HCT116 (cell line): ENCODE measurements at regions not wholly inside any gene's neighbourhood (a gene's known extent, or its start where the extent isn't known, plus 50 kb on each side); places are given as distances from the start of the nearest gene placed in this dataset.

ENCODE experiments used
- ATAC-seq: fragments of 200-7000 bp; cut with Tn5 transposase; 2 replicates; pipeline ENCODE4 v1.9.1; 2020; ENCODE audit warnings: mild to moderate bottlenecking, moderate library complexity
- BruUV-seq: library from RNA; stranded (reverse); fragments of 400-500 nt; replicated peaks from 2 replicates; lab custom pipeline; 2021; lab: Mats Ljungman, UMichigan
- CTCF ChIA-PET: fragments of 300-600 bp; sonication (Branson Sonifier 250); formaldehyde crosslinking; loops from one replicate; lab custom pipeline; 2021; ENCODE audit warnings: antibody characterized with exemption; lab: Charles Lee
- POLR2A ChIA-PET: fragments of 300-600, 350-600 bp; sonication (Branson Sonifier 250); formaldehyde crosslinking; loops from one replicate; lab custom pipeline; 2021; ENCODE audit warnings: antibody characterized with exemption; lab: Charles Lee
- RAD21 ChIA-PET, 2 experiments: fragments of 300-600 bp; sonication (Branson Sonifier 250); formaldehyde crosslinking; loops; one replicate each; lab custom pipeline; 2023; ENCODE audit warnings: low total read pairs in 2 of 2; ENCODE audit not compliant: uncharacterized antibody in 2 of 2, unreplicated experiment in 2 of 2, low non-redundant PET in 1 of 2; lab: Charles Lee
- DNase-seq: peaks from one replicate; pipeline ENCODE4 v3.0.0-alpha.2; 2010; ENCODE audit warnings: low read depth, low spot score
- H2AFZ ChIP-seq: fragments of 200-600 bp; shearing (Covaris generic), sonication (generic); 2 replicates; pipeline ENCODE4 v1.6.1; 2017; ENCODE audit warnings: low read depth, mixed run types, mixed read lengths, antibody characterized with exemption, low read length; ENCODE audit not compliant: poor library complexity, severe bottlenecking
- H3K27ac ChIP-seq: 2 replicates; pipeline ENCODE4 v1.5.1; 2012; ENCODE audit warnings: low read depth, low read length
- H3K27me3 ChIP-seq: fragments of 200-600 bp; sonication (generic); 2 replicates; pipeline ENCODE4 v1.6.1; 2016; ENCODE audit warnings: mixed run types, low read length, mixed read lengths; ENCODE audit not compliant: insufficient read depth
- H3K36me3 ChIP-seq, 2 experiments: fragments of 200-500 bp in 1 of 2; fragments of 200-600 bp in 1 of 2; sonication (Bioruptor generic) in 1 of 2; sonication (generic) in 1 of 2; 2 replicates each; pipeline versions ENCODE4 v1.5.1 to v1.6.1; 2014 to 2016; ENCODE audit warnings: low read length in 2 of 2, inconsistent platforms in 1 of 2, mixed read lengths in 1 of 2, mixed run types in 1 of 2; ENCODE audit not compliant: insufficient read depth in 2 of 2, control insufficient read depth in 1 of 2
- H3K4me1 ChIP-seq, 2 experiments: fragments of 200-600 bp in 1 of 2; sonication (generic) in 1 of 2; 2 replicates each; pipeline versions ENCODE4 v1.5.1 to v1.6.1; 2012 to 2017; ENCODE audit warnings: low read length in 2 of 2, inconsistent platforms in 1 of 2, mild to moderate bottlenecking in 1 of 2, mixed read lengths in 1 of 2, mixed run types in 1 of 2, moderate library complexity in 1 of 2; ENCODE audit not compliant: insufficient read depth in 2 of 2, control insufficient read depth in 1 of 2
- H3K4me2 ChIP-seq: fragments of 200-600 bp; sonication (generic); 2 replicates; pipeline ENCODE4 v1.6.1; 2017; ENCODE audit warnings: mixed run types, low read length, mixed read lengths
- H3K4me3 ChIP-seq, 2 experiments: fragments of 200-600 bp in 1 of 2; sonication (generic) in 1 of 2; replicated peaks in 1 of 2; 2 replicates each; pipeline ENCODE4 v1.5.1; 2011 to 2016; ENCODE audit warnings: low read length in 2 of 2, control low read depth in 1 of 2, low read depth in 1 of 2, mild to moderate bottlenecking in 1 of 2, mixed read lengths in 1 of 2, mixed run types in 1 of 2
- H3K79me2 ChIP-seq: fragments of 200-600 bp; sonication (generic); 2 replicates; pipeline ENCODE4 v1.6.1; 2017; ENCODE audit warnings: mild to moderate bottlenecking, mixed run types, low read length, moderate library complexity, mixed read lengths; ENCODE audit not compliant: insufficient read depth
- H3K9ac ChIP-seq: fragments of 200-600 bp; sonication (generic); 2 replicates; pipeline ENCODE4 v1.6.1; 2016; ENCODE audit warnings: low read length, mixed read lengths
- H3K9me2 ChIP-seq: fragments of 200-600 bp; sonication (generic), shearing (Covaris generic); 2 replicates; pipeline ENCODE4 v1.6.1; 2017; ENCODE audit warnings: mixed run types, mild to moderate bottlenecking, moderate library complexity; ENCODE audit not compliant: insufficient read depth
- H3K9me3 ChIP-seq, 2 experiments: fragments of 200-500 bp in 1 of 2; fragments of 200-600 bp in 1 of 2; sonication (Bioruptor generic) in 1 of 2; sonication (generic) in 1 of 2; 2 replicates each; pipeline ENCODE4 v1.6.1; 2014 to 2017; ENCODE audit warnings: low read length in 2 of 2, mixed read lengths in 2 of 2, inconsistent platforms in 1 of 2, low read depth in 1 of 2, mild to moderate bottlenecking in 1 of 2, mixed run types in 1 of 2, moderate library complexity in 1 of 2; ENCODE audit not compliant: control insufficient read depth in 1 of 2, insufficient read depth in 1 of 2
- H4K20me1 ChIP-seq: fragments of 200-600 bp; sonication (generic), shearing (Covaris generic); 2 replicates; pipeline ENCODE4 v1.6.1; 2017; ENCODE audit warnings: mixed run types, mild to moderate bottlenecking, moderate library complexity; ENCODE audit not compliant: insufficient read depth
- ATF3 ChIP-seq: IDR thresholded peaks from 2 replicates; pipeline ENCODE4 v1.6.1; 2012
- CEBPB ChIP-seq: IDR thresholded peaks from 2 replicates; pipeline ENCODE4 v1.6.1; 2012; ENCODE audit warnings: low read depth
- ELF1 ChIP-seq: IDR thresholded peaks from 2 replicates; pipeline ENCODE4 v1.6.1; 2012; ENCODE audit warnings: low read depth, borderline replicate concordance
- EZH2phosphoT487 ChIP-seq: fragments of 200-600 bp; IDR thresholded peaks from 2 replicates; pipeline ENCODE4 v1.6.1; 2018; ENCODE audit warnings: antibody characterized with exemption, borderline replicate concordance
- JUND ChIP-seq: IDR thresholded peaks from 2 replicates; pipeline ENCODE4 v1.6.1; 2012
- POLR2A ChIP-seq: IDR thresholded peaks from 2 replicates; pipeline ENCODE4 v1.7.0; 2011; ENCODE audit warnings: borderline replicate concordance; ENCODE audit not compliant: insufficient read depth, insufficient read length; ENCODE audit errors: extremely low read depth
- POLR2AphosphoS5 ChIP-seq: IDR thresholded peaks from 2 replicates; pipeline ENCODE4 v1.6.1; 2011; ENCODE audit warnings: mild to moderate bottlenecking, low read depth, low read length, moderate library complexity
- RAD21 ChIP-seq: IDR thresholded peaks from 2 replicates; pipeline ENCODE4 v1.6.1; 2012; ENCODE audit warnings: low read depth, mild to moderate bottlenecking
- REST ChIP-seq: IDR thresholded peaks from 2 replicates; pipeline ENCODE4 v1.6.1; 2012; ENCODE audit warnings: low read depth
- SP1 ChIP-seq: IDR thresholded peaks from 2 replicates; pipeline ENCODE4 v1.6.1; 2012; ENCODE audit warnings: low read depth
- SRF ChIP-seq: IDR thresholded peaks from 2 replicates; pipeline ENCODE4 v1.6.1; 2012; ENCODE audit warnings: low read depth
- YY1 ChIP-seq: IDR thresholded peaks from 2 replicates; pipeline ENCODE4 v1.6.1; 2011; ENCODE audit warnings: low read length, low read depth, moderate library complexity, mild to moderate bottlenecking; ENCODE audit not compliant: insufficient replicate concordance; ENCODE audit errors: extremely low read depth
- ZNF274 ChIP-seq: fragments of 200-500 bp; sonication (Bioruptor generic); IDR thresholded peaks from 2 replicates; pipeline ENCODE4 v1.6.1; 2014; ENCODE audit warnings: mild to moderate bottlenecking, low read depth, low read length, inconsistent platforms
- intact Hi-C: fragments of 100-400 bp; cut with micrococcal nuclease; formaldehyde crosslinking; loops from 2 replicates; pipeline ENCODE4 v1.10.0; 2022

- Histone ChIP-seq H3K9me3 (no peaks in the 10 kb centered on the region), H4K20me1 (no peaks in the 10 kb centered on the region), H3K4me1 (no peaks in the 10 kb centered on the region), H3K79me2 (no peaks in the 10 kb centered on the region), H3K27ac (no peak overlapping the region), H3K4me3 (no peak overlapping the region), H3K27me3 (no peaks in the 10 kb centered on the region), H3K9ac (no peak overlapping the region), H3K9me2 (no peaks in the 10 kb centered on the region; the same call in 1 of the 2 replicates), H2AFZ (no peak overlapping the region), H3K4me2 (no peak overlapping the region), H3K36me3 (no peaks in the 10 kb centered on the region)
- ChIA-PET RAD21 (no interaction called here), POLR2A (no interaction called here), CTCF (no interaction called here)
- no TSS peak for BruUV-seq
- intact Hi-C loops, result no loop called here
- no peak for DNase-seq
- no peak for ATAC-seq
- TF ChIP-seq RAD21 (no peak), EZH2phosphoT487 (no peak), JUND (no peak), REST (no peak), ELF1 (no peak), POLR2AphosphoS5 (no peak), ATF3 (no peak), CEBPB (no peak), SP1 (no peak), POLR2A (no peak), YY1 (no peak), ZNF274 (no peak), SRF (no peak)
Measured at GRCh38 chr1:189021577-189021976, 1456.1 kb downstream of the BRINP3 start.
